ENCODE measurements at regions not wholly inside any gene's neighbourhood (a gene's known extent, or its start where the extent isn't known, plus 50 kb on each side); places are given as distances from the start of the nearest gene placed in this dataset.

GRCh38 chr4:26217961-26218676, 102.7 kb upstream of the RBPJ start:
- H3K27me3 Mint-ChIP-seq, result no peaks in the 10 kb centered on the region
- no peak overlapping the region for H3K4me3 Mint-ChIP-seq
- peaks cover 11% of the 10 kb centered on the region for H3K4me1 Mint-ChIP-seq
- no peaks in the 10 kb centered on the region for H3K9me3 Mint-ChIP-seq
- H3K27ac Mint-ChIP-seq, result no peak overlapping the region
- no peaks in the 10 kb centered on the region for H3K36me3 Mint-ChIP-seq

- H3K27ac Mint-ChIP-seq, result no peak overlapping the region
- H3K9me3 Mint-ChIP-seq, result no peaks in the 10 kb centered on the region
- no peak overlapping the region for H3K4me3 Mint-ChIP-seq
Observed at GRCh38 chr4:26218677-26219605, 101.9 kb upstream of the RBPJ start.

GRCh38 chr4:26220696-26221095, 100.1 kb upstream of the RBPJ start:
- Mint-ChIP-seq H3K4me3 (no peak overlapping the region), H3K36me3 (no peaks in the 10 kb centered on the region), H3K9me3 (no peaks in the 10 kb centered on the region), H3K27me3 (no peaks in the 10 kb centered on the region), H3K4me1 (no peaks in the 10 kb centered on the region), H3K27ac (no peak overlapping the region)

More at GRCh38 chr4:26218677-26219605, 101.9 kb upstream of the RBPJ start:
- Mint-ChIP-seq H3K36me3 (no peaks in the 10 kb centered on the region), H3K4me1 (peaks cover 3% of the 10 kb centered on the region), H3K27me3 (no peaks in the 10 kb centered on the region)

DNA sequence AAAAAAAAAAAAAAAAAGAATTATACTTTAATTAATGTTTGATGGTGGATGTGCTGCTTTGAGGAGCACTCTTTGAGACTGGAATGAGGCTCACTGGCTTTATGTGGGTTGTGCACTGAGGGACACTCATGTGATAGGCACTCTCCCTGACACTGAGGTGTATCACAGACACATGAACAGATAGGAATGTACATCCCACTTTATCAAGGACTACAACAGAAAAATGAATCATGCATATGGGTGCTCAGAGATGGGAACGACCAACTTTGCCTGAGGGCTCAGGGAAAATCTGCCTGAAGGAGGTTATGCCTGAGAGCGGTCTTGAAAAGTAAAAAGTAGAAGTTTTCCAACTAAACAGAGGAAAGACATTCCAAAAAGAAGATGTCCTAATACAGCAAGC, 97.7 kb upstream of the RBPJ start:
- Mint-ChIP-seq H3K4me3 (no peak overlapping the region), H3K27me3 (no peaks in the 10 kb centered on the region), H3K36me3 (no peaks in the 10 kb centered on the region), H3K27ac (no peak overlapping the region), H3K4me1 (no peaks in the 10 kb centered on the region), H3K9me3 (no peaks in the 10 kb centered on the region)

DNA sequence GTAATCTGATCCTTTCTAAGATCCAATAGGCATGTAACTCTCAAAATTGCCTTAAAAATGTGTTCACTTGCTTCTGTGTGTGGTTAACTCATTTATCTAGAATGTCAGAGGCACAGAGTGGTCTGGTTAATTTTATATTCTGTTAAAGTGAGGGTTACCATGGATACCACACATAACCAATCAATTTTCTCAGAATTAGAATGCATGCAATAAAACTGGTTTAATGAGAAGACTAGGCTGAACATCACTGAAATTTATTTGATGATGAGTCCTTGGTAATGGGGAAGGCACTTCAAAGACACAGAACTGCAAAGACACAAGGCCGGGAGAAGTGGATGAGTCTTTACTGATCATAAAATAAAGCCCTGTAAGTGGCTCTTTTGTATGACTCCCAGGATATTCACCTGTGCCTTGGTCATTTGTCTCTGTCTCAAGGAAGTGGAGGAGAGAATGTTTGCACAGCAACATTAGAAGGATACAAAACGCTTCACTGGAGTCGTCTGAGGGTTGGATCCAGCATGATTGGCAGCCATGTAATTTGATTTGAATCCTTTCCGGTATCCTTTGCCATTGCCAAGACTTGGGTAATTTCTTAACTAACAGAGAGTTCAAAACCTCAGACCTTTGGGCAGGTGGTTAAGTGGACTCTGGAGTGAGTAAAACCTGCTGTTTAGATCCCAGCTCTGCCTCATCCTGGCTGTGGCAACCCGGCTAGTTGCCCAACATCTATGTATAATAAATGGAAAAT, 94.0 kb upstream of the RBPJ start:
- H3K36me3 Mint-ChIP-seq, result no peaks in the 10 kb centered on the region
- H3K4me1 Mint-ChIP-seq, result no peaks in the 10 kb centered on the region
- H3K27ac Mint-ChIP-seq, result no peak overlapping the region
- H3K27me3 Mint-ChIP-seq, result no peaks in the 10 kb centered on the region
- no peaks in the 10 kb centered on the region for H3K9me3 Mint-ChIP-seq
- no peak overlapping the region for H3K4me3 Mint-ChIP-seq

DNA sequence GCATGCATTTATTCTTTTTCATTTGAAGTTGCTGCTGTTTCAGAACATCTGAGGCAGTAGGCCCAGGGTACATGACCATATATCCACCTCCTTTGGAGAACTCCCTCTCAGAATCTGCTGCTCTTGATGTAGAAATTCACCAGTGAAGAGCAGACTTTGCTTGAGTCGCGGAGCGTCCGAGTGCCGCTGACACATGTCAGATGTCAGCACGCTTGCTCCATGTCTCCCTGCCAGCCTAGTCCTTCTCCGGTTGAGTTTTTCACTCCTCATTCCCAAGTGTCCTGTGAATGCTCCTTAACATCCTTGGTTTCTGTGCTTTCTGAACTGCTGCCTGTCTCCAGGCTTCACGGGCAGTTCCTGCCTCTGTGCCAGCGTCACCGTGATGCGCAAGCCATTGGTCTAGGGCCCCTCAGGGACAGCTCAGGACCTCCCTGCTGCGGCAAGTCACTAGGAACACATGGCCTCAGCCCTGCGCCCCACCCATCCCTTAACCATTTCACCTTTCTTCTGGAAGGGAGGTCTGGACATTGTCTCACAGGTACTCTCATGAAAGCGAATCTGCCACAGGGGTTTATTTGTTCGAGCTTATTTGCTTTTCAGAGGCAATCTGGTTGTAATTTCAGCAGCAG, 93.1 kb upstream of the RBPJ start:
- no peaks in the 10 kb centered on the region for H3K4me1 Mint-ChIP-seq

GRCh38 chr4:26228883-26229282, 91.9 kb upstream of the RBPJ start:
- Mint-ChIP-seq H3K4me3 (no peak overlapping the region), H3K27ac (no peak overlapping the region), H3K36me3 (no peaks in the 10 kb centered on the region), H3K9me3 (no peaks in the 10 kb centered on the region), H3K27me3 (no peaks in the 10 kb centered on the region), H3K4me1 (peaks cover 11% of the 10 kb centered on the region)

More for the DNA sequence above, 93.1 kb upstream of the RBPJ start:
- Mint-ChIP-seq H3K27me3 (no peaks in the 10 kb centered on the region), H3K36me3 (no peaks in the 10 kb centered on the region), H3K27ac (no peak overlapping the region), H3K4me3 (no peak overlapping the region), H3K9me3 (no peaks in the 10 kb centered on the region)

DNA sequence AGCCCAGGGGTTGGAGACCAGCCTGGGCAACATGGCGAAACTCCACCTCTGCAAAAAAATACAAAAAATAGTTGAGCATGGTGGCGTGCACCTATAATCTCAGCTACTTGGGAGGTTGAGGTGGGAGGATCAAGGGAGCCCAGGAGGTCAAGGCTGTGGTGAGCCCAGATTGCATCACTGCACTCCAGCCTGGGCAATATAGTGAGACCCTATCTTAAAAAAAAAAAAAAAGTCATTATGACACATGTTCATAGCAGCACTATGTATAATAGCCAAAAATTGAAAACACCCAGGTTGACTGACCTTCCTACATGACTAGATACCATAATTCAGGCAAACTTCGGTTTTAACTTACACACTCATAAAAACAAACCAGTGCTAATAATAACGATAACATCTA, 90.8 kb upstream of the RBPJ start:
- no peaks in the 10 kb centered on the region for H3K27me3 Mint-ChIP-seq
- H3K36me3 Mint-ChIP-seq, result no peaks in the 10 kb centered on the region
- no peak overlapping the region for H3K4me3 Mint-ChIP-seq
- peaks cover 18% of the 10 kb centered on the region for H3K4me1 Mint-ChIP-seq
- no peaks in the 10 kb centered on the region for H3K9me3 Mint-ChIP-seq
- H3K27ac Mint-ChIP-seq, result no peak overlapping the region

GRCh38 chr4:26233350-26233749, 87.5 kb upstream of the RBPJ start:
- Mint-ChIP-seq H3K9me3 (no peaks in the 10 kb centered on the region), H3K27me3 (no peaks in the 10 kb centered on the region), H3K4me1 (peaks cover 18% of the 10 kb centered on the region), H3K4me3 (no peak overlapping the region), H3K27ac (no peak overlapping the region), H3K36me3 (no peaks in the 10 kb centered on the region)

- Mint-ChIP-seq H3K36me3 (no peaks in the 10 kb centered on the region), H3K4me1 (peaks cover 18% of the 10 kb centered on the region), H3K27me3 (peaks cover 2% of the 10 kb centered on the region), H3K9me3 (no peaks in the 10 kb centered on the region), H3K4me3 (no peak overlapping the region), H3K27ac (no peak overlapping the region)
Observed at GRCh38 chr4:26235500-26235899, 85.3 kb upstream of the RBPJ start.

DNA sequence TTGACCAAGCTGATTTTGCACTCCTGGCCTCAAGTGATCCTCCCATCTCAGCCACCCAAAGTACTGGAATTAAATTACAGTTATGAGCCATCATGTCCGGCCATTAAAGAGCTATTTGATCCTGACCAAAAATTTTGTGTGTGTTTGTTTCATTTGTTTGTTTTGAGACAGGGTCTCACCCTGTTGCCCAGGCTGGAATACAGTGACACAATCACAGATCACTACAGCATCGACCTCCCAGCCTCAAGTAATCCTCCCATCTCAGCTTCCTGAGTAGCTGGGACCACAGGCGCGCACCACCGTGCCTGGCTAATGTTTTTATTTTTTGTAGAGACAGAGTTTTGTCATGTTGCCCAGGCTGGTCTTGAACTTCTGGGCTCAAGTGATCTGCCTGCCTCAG, 82.9 kb upstream of the RBPJ start:
- Mint-ChIP-seq H3K27ac (no peak overlapping the region), H3K4me3 (no peak overlapping the region), H3K9me3 (no peaks in the 10 kb centered on the region), H3K36me3 (no peaks in the 10 kb centered on the region), H3K4me1 (peaks cover 16% of the 10 kb centered on the region), H3K27me3 (peaks cover 2% of the 10 kb centered on the region)

GRCh38 chr4:26238426-26238777, 82.4 kb upstream of the RBPJ start:
- Mint-ChIP-seq H3K4me3 (no peak overlapping the region), H3K36me3 (no peaks in the 10 kb centered on the region), H3K27ac (no peak overlapping the region), H3K4me1 (peaks cover 11% of the 10 kb centered on the region), H3K9me3 (no peaks in the 10 kb centered on the region), H3K27me3 (peaks cover 2% of the 10 kb centered on the region)

DNA sequence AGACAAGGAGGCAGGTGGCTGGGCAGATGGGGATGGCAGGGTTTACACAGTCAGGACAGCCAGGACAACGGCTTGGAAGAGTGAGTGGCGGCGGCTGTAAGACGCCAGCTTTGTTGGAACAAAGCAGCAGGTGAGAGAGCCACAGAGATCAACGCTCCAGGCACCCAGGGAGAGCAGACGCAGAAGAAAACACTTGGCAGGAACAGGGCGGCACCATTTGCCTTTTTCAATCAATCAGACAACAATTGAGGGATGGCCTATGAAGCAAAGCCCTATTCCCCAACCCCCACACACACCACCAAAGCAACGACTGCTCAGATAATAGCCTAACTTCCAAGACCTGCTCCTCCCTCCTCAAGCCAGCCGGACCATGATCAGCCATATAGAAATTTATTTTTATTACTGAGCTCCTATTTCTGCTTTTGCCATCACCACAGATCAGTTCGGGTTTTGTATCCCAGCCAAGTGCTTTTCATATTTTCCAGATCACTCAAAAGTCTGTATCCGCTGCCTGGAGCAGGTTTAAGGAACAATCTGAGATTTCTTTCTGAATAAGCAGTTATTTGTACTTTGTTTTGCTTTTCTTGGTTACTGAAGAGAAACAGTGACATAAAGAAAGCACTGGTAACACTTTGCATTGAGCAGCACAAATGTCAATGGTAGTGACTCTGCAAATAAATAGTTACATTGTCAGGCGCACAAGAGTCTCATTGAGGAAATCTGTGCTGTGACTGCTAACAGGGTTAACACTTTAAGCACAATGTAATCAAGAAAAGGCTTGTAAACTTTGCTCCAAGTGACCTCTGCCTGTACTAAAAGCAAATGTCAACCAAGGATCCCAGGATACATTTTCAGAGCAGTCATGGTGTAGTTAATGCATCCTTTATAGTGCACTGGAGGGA, 81.8 kb upstream of the RBPJ start:
- no peaks in the 10 kb centered on the region for H3K36me3 Mint-ChIP-seq
- H3K9me3 Mint-ChIP-seq, result no peaks in the 10 kb centered on the region
- H3K4me3 Mint-ChIP-seq, result no peak overlapping the region
- no peak overlapping the region for H3K27ac Mint-ChIP-seq
- peaks cover 2% of the 10 kb centered on the region for H3K27me3 Mint-ChIP-seq
- peaks cover 5% of the 10 kb centered on the region for H3K4me1 Mint-ChIP-seq

- Mint-ChIP-seq H3K27me3 (peaks cover 2% of the 10 kb centered on the region), H3K4me3 (no peak overlapping the region), H3K27ac (no peak overlapping the region), H3K9me3 (no peaks in the 10 kb centered on the region), H3K4me1 (no peaks in the 10 kb centered on the region), H3K36me3 (no peaks in the 10 kb centered on the region)
Observed at GRCh38 chr4:26239801-26240200, 81.0 kb upstream of the RBPJ start.

- Mint-ChIP-seq H3K27ac (no peak overlapping the region), H3K27me3 (peaks cover 2% of the 10 kb centered on the region), H3K4me1 (no peaks in the 10 kb centered on the region), H3K4me3 (no peak overlapping the region), H3K9me3 (no peaks in the 10 kb centered on the region), H3K36me3 (no peaks in the 10 kb centered on the region)
Observed at GRCh38 chr4:26241179-26241578, 79.6 kb upstream of the RBPJ start.

Measured in activated naive CD4-positive, alpha-beta T cell treated with anti-CD3 and anti-CD28 coated beads, Interleukin-2, amount 50 U/mL, for 24 hours (primary cell).